H1 (cell line): ENCODE measurements at regions not wholly inside any gene's neighbourhood (a gene's known extent, or its start where the extent isn't known, plus 50 kb on each side); places are given as distances from the start of the nearest gene placed in this dataset.

Experiments used
- CTCF ChIA-PET: fragments of 300-600 bp; sonication (Branson Sonifier 250); formaldehyde crosslinking; loops from one replicate; lab custom pipeline; 2021; ENCODE audit not compliant: partially characterized antibody; lab: Charles Lee
- POLR2A ChIA-PET: fragments of 300-600 bp; sonication (Branson Sonifier 250); formaldehyde crosslinking; loops from one replicate; lab custom pipeline; 2021; ENCODE audit warnings: inconsistent platforms; ENCODE audit not compliant: partially characterized antibody; lab: Charles Lee
- DNase-seq, 2 experiments: peaks; one replicate each; pipeline versions ENCODE4 v3.0.0 to v3.0.0-alpha.2; 2010 to 2022; ENCODE audit warnings: low spot score in 2 of 2, low read depth in 1 of 2, mixed read lengths in 1 of 2
- FAIRE-seq: peaks from 2 replicates; lab custom pipeline; 2011; peaks lifted over from hg19 to GRCh38; lab: Jason Lieb, UNC
- H2AFZ ChIP-seq: 2 replicates; pipeline ENCODE4 v1.8.1; 2012; ENCODE audit warnings: low read length, inconsistent platforms
- H2AK5ac ChIP-seq: 2 replicates; pipeline ENCODE4 v1.6.1; 2013; ENCODE audit warnings: low read depth, low read length
- H2BK120ac ChIP-seq: replicated peaks from 2 replicates; pipeline ENCODE3; 2013; ENCODE audit warnings: low read depth, low read length, inconsistent platforms
- H2BK12ac ChIP-seq: 2 replicates; pipeline ENCODE4 v1.6.1; 2013; ENCODE audit warnings: low read depth, low read length
- H2BK15ac ChIP-seq: 2 replicates; pipeline ENCODE4 v1.6.1; 2013; ENCODE audit warnings: low read length
- H2BK20ac ChIP-seq: 2 replicates; pipeline ENCODE4 v1.6.1; 2013; ENCODE audit warnings: low read length
- H2BK5ac ChIP-seq: 2 replicates; pipeline ENCODE4 v1.6.1; 2013; ENCODE audit warnings: low read depth, low read length
- H3K14ac ChIP-seq: 2 replicates; pipeline ENCODE4 v1.6.1; 2013; ENCODE audit warnings: inconsistent platforms; ENCODE audit not compliant: insufficient read length
- H3K18ac ChIP-seq: 2 replicates; pipeline ENCODE4 v1.6.1; 2013; ENCODE audit warnings: low read length; ENCODE audit errors: extremely low read depth
- H3K23ac ChIP-seq: 2 replicates; pipeline ENCODE4 v1.6.1; 2013; ENCODE audit warnings: inconsistent platforms; ENCODE audit not compliant: insufficient read length
- H3K23me2 ChIP-seq: 2 replicates; pipeline ENCODE4 v1.6.1; 2013; ENCODE audit warnings: low read depth, low read length
- H3K27ac ChIP-seq: 2 replicates; pipeline ENCODE4 v1.6.1; 2011; ENCODE audit warnings: low read depth, low read length, inconsistent platforms
- H3K27me3 ChIP-seq, 4 experiments: replicated peaks in 1 of 4; 1 replicate in 1 of 4; 2 replicates in 3 of 4; pipeline versions ENCODE4 v1.6.1 to v1.8.1; 2011 to 2013; ENCODE audit warnings: low read length in 3 of 4, mild to moderate bottlenecking in 3 of 4, inconsistent platforms in 2 of 4, mixed read lengths in 2 of 4, moderate library complexity in 1 of 4; ENCODE audit not compliant: control insufficient read depth in 3 of 4, insufficient read depth in 3 of 4; ENCODE audit errors: extremely low read depth in 1 of 4
- H3K36me3 ChIP-seq, 4 experiments: 2 replicates each; pipeline versions ENCODE4 v1.6.1 to v1.8.1; 2011 to 2013; ENCODE audit warnings: mild to moderate bottlenecking in 4 of 4, low read length in 3 of 4, moderate library complexity in 2 of 4, control low read depth in 1 of 4, inconsistent platforms in 1 of 4; ENCODE audit not compliant: insufficient read depth in 4 of 4, control insufficient read depth in 2 of 4
- H3K4ac ChIP-seq: replicated peaks from 2 replicates; pipeline ENCODE3; 2013; ENCODE audit warnings: low read length, low read depth, mixed read lengths, inconsistent platforms; ENCODE audit not compliant: insufficient read length
- H3K4me1 ChIP-seq, 4 experiments: replicated peaks in 1 of 4; 1 replicate in 1 of 4; 2 replicates in 3 of 4; pipeline versions ENCODE4 v1.6.1 to v1.8.1; 2011 to 2013; ENCODE audit warnings: low read length in 3 of 4, inconsistent platforms in 2 of 4, mixed read lengths in 1 of 4; ENCODE audit not compliant: insufficient read depth in 4 of 4, control insufficient read depth in 3 of 4
- H3K4me2 ChIP-seq, 2 experiments: 2 replicates each; pipeline versions ENCODE4 v1.6.1 to v1.8.1; 2011 to 2013; ENCODE audit warnings: low read depth in 2 of 2, low read length in 2 of 2, control low read depth in 1 of 2, inconsistent platforms in 1 of 2, mild to moderate bottlenecking in 1 of 2; ENCODE audit not compliant: insufficient read depth in 1 of 2
- H3K4me3 ChIP-seq, 4 experiments: fragments of 200-600, 300-600 bp in 1 of 4; sonication (generic), shearing (Covaris generic), sonication (Bioruptor Twin) in 1 of 4; 2 replicates each; pipeline versions ENCODE4 v1.5.1 to v1.8.1; 2011 to 2016; ENCODE audit warnings: low read length in 4 of 4, low read depth in 3 of 4, control low read depth in 2 of 4, inconsistent platforms in 2 of 4, mild to moderate bottlenecking in 2 of 4, mixed read lengths in 1 of 4, moderate library complexity in 1 of 4; ENCODE audit not compliant: insufficient read depth in 2 of 4; ENCODE audit errors: extremely low read depth in 1 of 4
- H3K56ac ChIP-seq: replicated peaks from 2 replicates; pipeline ENCODE3; 2013; ENCODE audit warnings: low read depth, mild to moderate bottlenecking, mixed read lengths, low read length, inconsistent platforms; ENCODE audit not compliant: insufficient read length
- H3K79me1 ChIP-seq: 2 replicates; pipeline ENCODE4 v1.6.1; 2013; ENCODE audit warnings: low read depth, low read length, control low read depth
- H3K79me2 ChIP-seq, 2 experiments: 2 replicates each; pipeline versions ENCODE4 v1.6.1 to v1.8.1; 2012 to 2013; ENCODE audit warnings: low read length in 2 of 2, mild to moderate bottlenecking in 2 of 2, inconsistent platforms in 1 of 2; ENCODE audit not compliant: insufficient read depth in 2 of 2, control insufficient read depth in 1 of 2
- H3K9ac ChIP-seq, 4 experiments: replicated peaks in 1 of 4; 1 replicate in 1 of 4; 2 replicates in 3 of 4; pipeline versions ENCODE4 v1.6.1 to v1.8.1; 2011 to 2013; ENCODE audit warnings: low read depth in 3 of 4, low read length in 3 of 4, control low read depth in 2 of 4, mild to moderate bottlenecking in 2 of 4, moderate library complexity in 2 of 4, inconsistent platforms in 1 of 4; ENCODE audit errors: extremely low read depth in 1 of 4
- H3K9me3 ChIP-seq, 2 experiments: 2 replicates each; pipeline versions ENCODE4 v1.6.1 to v1.8.1; 2012 to 2013; ENCODE audit warnings: mild to moderate bottlenecking in 2 of 2, moderate library complexity in 2 of 2, control low read depth in 1 of 2, inconsistent platforms in 1 of 2, low read depth in 1 of 2, low read length in 1 of 2, mixed read lengths in 1 of 2; ENCODE audit not compliant: insufficient read depth in 2 of 2
- H4K20me1 ChIP-seq, 2 experiments: replicated peaks in 1 of 2; 2 replicates each; pipeline versions ENCODE3 to v1.8.1; 2011 to 2013; ENCODE audit warnings: inconsistent platforms in 2 of 2, low read length in 2 of 2, mild to moderate bottlenecking in 1 of 2; ENCODE audit not compliant: insufficient read depth in 2 of 2, control insufficient read depth in 1 of 2
- H4K5ac ChIP-seq: 2 replicates; pipeline ENCODE4 v1.6.1; 2013; ENCODE audit warnings: low read length, low read depth, mixed read lengths, inconsistent platforms; ENCODE audit not compliant: insufficient read length
- H4K8ac ChIP-seq: 2 replicates; pipeline ENCODE4 v1.8.0; 2013; ENCODE audit warnings: mild to moderate bottlenecking, moderate library complexity, low read length, inconsistent platforms; ENCODE audit not compliant: insufficient read depth; ENCODE audit errors: extremely low read depth
- H4K91ac ChIP-seq: replicated peaks from 2 replicates; pipeline ENCODE3; 2013; ENCODE audit warnings: low read length, mixed read lengths, inconsistent platforms; ENCODE audit not compliant: insufficient read length
- BACH1 ChIP-seq: IDR thresholded peaks from 2 replicates; pipeline ENCODE4 v1.6.1; 2012; ENCODE audit warnings: low read length, improper control_type of control experiment
- EP300 ChIP-seq, 2 experiments: IDR thresholded peaks; 1 replicate in 1 of 2; 2 replicates in 1 of 2; pipeline ENCODE4 v1.6.1; 2011 to 2012; ENCODE audit warnings: low read depth in 2 of 2, low read length in 2 of 2, mild to moderate bottlenecking in 2 of 2, borderline replicate concordance in 1 of 2, inconsistent platforms in 1 of 2, moderate library complexity in 1 of 2
- KDM4A ChIP-seq: IDR thresholded peaks from one replicate; pipeline ENCODE4 v1.7.1; 2012; ENCODE audit warnings: low read depth, mild to moderate bottlenecking, moderate library complexity, low read length, inconsistent platforms; ENCODE audit not compliant: severe bottlenecking
- NANOG ChIP-seq: IDR thresholded peaks from 2 replicates; pipeline ENCODE4 v1.6.1; 2011; ENCODE audit warnings: low read length, low read depth, mild to moderate bottlenecking, inconsistent platforms; ENCODE audit not compliant: insufficient read depth, poor library complexity, severe bottlenecking
- RBBP5 ChIP-seq: IDR thresholded peaks from 2 replicates; pipeline ENCODE4 v1.7.1; 2012; ENCODE audit warnings: low read depth, mild to moderate bottlenecking, inconsistent platforms, low read length, moderate library complexity, borderline replicate concordance
- SIRT6 ChIP-seq: IDR thresholded peaks from one replicate; pipeline ENCODE4 v1.7.1; 2012; ENCODE audit warnings: low read length, inconsistent platforms
- WGBS, 2 experiments: shearing (Covaris generic) in 1 of 2; methylation state at CpG; one replicate each; pipeline versions ENCODE4 v1.1.6 to v1.1.7; 2013 to 2015; ENCODE audit warnings: low lambda C conversion rate in 2 of 2, mixed read lengths in 2 of 2, inconsistent platforms in 1 of 2, low coverage in 1 of 2, missing lambda C conversion rate in 1 of 2; ENCODE audit not compliant: insufficient replicate concordance in 2 of 2, insufficient coverage in 1 of 2, insufficient read length in 1 of 2; ENCODE audit errors: extremely low coverage in 1 of 2, missing lambda C conversion rate in 1 of 2; 5-methylcytosine and 5-hydroxymethylcytosine counted together

- Histone ChIP-seq H2BK120ac (no peak overlapping the region), H2BK20ac (no peak overlapping the region), H3K23me2 (no peaks in the 10 kb centered on the region), H3K4me3 (no peak overlapping the region), H3K4me1 (no peaks in the 10 kb centered on the region), H2BK5ac (no peak overlapping the region), H4K20me1 (no peaks in the 10 kb centered on the region), H3K27me3 (no peaks in the 10 kb centered on the region), H3K79me1 (no peaks in the 10 kb centered on the region), H3K56ac (no peak overlapping the region), H2AK5ac (0 out of 2 replicates have a peak overlapping the region, but pooled peaks have one; percentile 28), H3K4me2 (no peak overlapping the region), H3K9me3 (peaks cover 25 to 26% of the 10 kb centered on the region in 2 experiments), H3K79me2 (no peaks in the 10 kb centered on the region), H3K18ac (no peak overlapping the region), H3K27ac (no peak overlapping the region), H3K4ac (no peak overlapping the region), H4K91ac (no peak overlapping the region), H2BK15ac (no peak overlapping the region), H4K8ac (no peak overlapping the region; the same call in 1 of the 2 replicates), H2BK12ac (no peak overlapping the region; the same call in 1 of the 2 replicates), H3K36me3 (peaks cover 0 to 4% (median 0%) of the 10 kb centered on the region in 4 experiments; a peak in 2 of 8 replicates), H3K9ac (no peak overlapping the region), H3K14ac (no peak overlapping the region), H3K23ac (no peak overlapping the region), H4K5ac (no peak overlapping the region), H2AFZ (no peak overlapping the region)
- FAIRE-seq (no peak), DNase-seq (no peak)
- ChIA-PET CTCF (no interaction called here), POLR2A (no interaction called here)
- 67% methylated on average over 2 of the region's 2 CpGs; no CpG with 5 or more reads in 1 of the 2 experiments for WGBS, 2 experiments
- no peak for TF ChIP-seq BACH1
- no peak for TF ChIP-seq KDM4A
- no peak for TF ChIP-seq SIRT6
- TF ChIP-seq RBBP5: no peak
- TF ChIP-seq EP300 (IDR thresholded peaks at IDR 0.05; ENCODE audit: borderline replicate concordance in 1 of 2, low read depth in 2 of 2, low read length in 2 of 2): no peak
- no peak for TF ChIP-seq NANOG
Observed at GRCh38 chr6:50259903-50260302, 210.2 kb upstream of the DEFB112 start.
